A673 (cell line): ENCODE measurements at regions not wholly inside any gene's neighbourhood (a gene's known extent, or its start where the extent isn't known, plus 50 kb on each side); places are given as distances from the start of the nearest gene placed in this dataset.

ENCODE experiments used
- BruUV-seq: library from RNA; stranded (reverse); fragments of 400-500 nt; replicated peaks from 2 replicates; lab custom pipeline; 2021; lab: Mats Ljungman, UMichigan
- CTCF ChIA-PET: fragments of 300-600 bp; sonication (Branson Sonifier 250); formaldehyde crosslinking; loops from one replicate; lab custom pipeline; 2022; ENCODE audit warnings: antibody characterized with exemption; lab: Charles Lee
- POLR2A ChIA-PET: fragments of 300-600 bp; sonication (Branson Sonifier 250); formaldehyde crosslinking; loops from one replicate; lab custom pipeline; 2022; ENCODE audit warnings: antibody characterized with exemption; ENCODE audit not compliant: low non-redundant PET; lab: Charles Lee
- DNase-seq: peaks from one replicate; pipeline ENCODE4 v3.0.0-alpha.2; 2015; ENCODE audit warnings: low spot score
- H3K27ac ChIP-seq: fragments of 200-600 bp; sonication (generic); 2 replicates; pipeline ENCODE4 v1.5.1; 2016; ENCODE audit warnings: mixed run types, low read depth, mild to moderate bottlenecking, mixed read lengths, antibody characterized with exemption, low read length; ENCODE audit not compliant: poor library complexity, severe bottlenecking
- H3K27me3 ChIP-seq: fragments of 200-600 bp; sonication (generic); replicated peaks from 2 replicates; pipeline ENCODE4 v1.6.1; 2017; ENCODE audit warnings: mixed run types, low read depth, mild to moderate bottlenecking, mixed read lengths, antibody characterized with exemption, low read length; ENCODE audit not compliant: insufficient read depth, poor library complexity
- H3K36me3 ChIP-seq: fragments of 200-600 bp; sonication (generic); 2 replicates; pipeline ENCODE4 v1.6.1; 2016; ENCODE audit warnings: mixed run types, mild to moderate bottlenecking, mixed read lengths, antibody characterized with exemption, low read length; ENCODE audit not compliant: insufficient read depth, poor library complexity, severe bottlenecking
- H3K4me1 ChIP-seq: fragments of 200-600 bp; sonication (generic); 2 replicates; pipeline ENCODE4 v1.6.1; 2017; ENCODE audit warnings: mixed run types, mild to moderate bottlenecking, mixed read lengths, antibody characterized with exemption, low read length; ENCODE audit not compliant: insufficient read depth, poor library complexity, severe bottlenecking
- H3K4me3 ChIP-seq: fragments of 200-600 bp; sonication (generic); 2 replicates; pipeline ENCODE4 v1.5.1; 2016; ENCODE audit warnings: low read depth, mixed run types, mild to moderate bottlenecking, mixed read lengths, low read length; ENCODE audit not compliant: poor library complexity, severe bottlenecking
- H3K9me3 ChIP-seq: fragments of 200-600 bp; sonication (generic); 2 replicates; pipeline ENCODE4 v1.6.1; 2016; ENCODE audit warnings: mixed run types, low read depth, mild to moderate bottlenecking, mixed read lengths, antibody characterized with exemption, low read length; ENCODE audit not compliant: poor library complexity, severe bottlenecking
- CTCF ChIP-seq: fragments of 300-800, 200-600 bp; sonication (generic); conservative IDR thresholded peaks from 2 replicates; pipeline ENCODE4 v1.5.1; 2017; ENCODE audit warnings: low read depth, mild to moderate bottlenecking, antibody characterized with exemption, low read length, moderate library complexity, mixed read lengths
- EZH2 ChIP-seq: fragments of 200-600 bp; sonication (generic); IDR thresholded peaks from 2 replicates; pipeline ENCODE4 v1.6.1; 2017; ENCODE audit warnings: borderline replicate concordance, low read depth, mild to moderate bottlenecking, mixed read lengths, antibody characterized with exemption, low read length; ENCODE audit not compliant: poor library complexity, severe bottlenecking
- intact Hi-C: fragments of 100-400 bp; cut with micrococcal nuclease; formaldehyde crosslinking; loops from one replicate; pipeline ENCODE4 v1.10.0; 2022; ENCODE audit not compliant: unreplicated experiment

DNA sequence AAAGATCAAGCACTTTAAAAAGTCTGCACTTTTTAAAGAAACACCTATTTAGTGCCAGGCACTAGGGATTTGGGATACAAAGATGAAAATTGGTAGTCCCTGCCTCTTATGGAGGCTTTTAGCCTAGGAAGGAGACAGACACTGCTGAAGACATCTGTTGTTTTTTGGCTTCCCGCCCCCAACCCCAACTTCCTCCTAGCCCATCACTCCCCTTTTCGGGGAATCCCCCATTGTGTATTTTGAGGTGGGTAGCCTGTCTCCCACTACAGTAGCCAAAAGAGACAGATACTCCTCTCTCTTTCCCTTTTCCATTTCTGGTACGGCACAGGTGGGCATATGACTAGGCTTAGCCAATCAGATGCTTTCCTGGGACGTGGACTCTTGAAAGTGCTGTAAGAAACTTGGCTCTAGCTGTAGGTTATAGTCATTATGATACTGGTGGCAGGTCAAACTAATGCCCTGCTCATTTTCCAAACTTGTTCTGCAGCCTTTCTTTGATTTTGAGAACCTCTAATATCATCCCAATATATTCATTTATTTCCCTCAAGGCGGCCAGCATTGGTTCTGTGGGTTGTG is 194.6 kb upstream of the RBPJ start:
- intact Hi-C loops, result no loop called here
- BruUV-seq, result no TSS peak
- Histone ChIP-seq H3K27ac (no peak overlapping the region), H3K36me3 (no peaks in the 10 kb centered on the region), H3K27me3 (no peaks in the 10 kb centered on the region), H3K9me3 (no peaks in the 10 kb centered on the region), H3K4me1 (no peaks in the 10 kb centered on the region), H3K4me3 (no peak overlapping the region)
- TF ChIP-seq EZH2 (no peak), CTCF (no peak)
- no peak for DNase-seq
- ChIA-PET POLR2A (no interaction called here), CTCF (no interaction called here)

GRCh38 chr4:26126994-26127393 is 193.8 kb upstream of the RBPJ start:
- intact Hi-C loops, result no loop called here
- ChIA-PET CTCF (no interaction called here), POLR2A (no interaction called here)
- no peaks in the 10 kb centered on the region for H3K36me3 ChIP-seq
- no peak for DNase-seq
- no peaks in the 10 kb centered on the region for H3K9me3 ChIP-seq
- H3K4me1 ChIP-seq, result no peaks in the 10 kb centered on the region
- H3K4me3 ChIP-seq, result no peak overlapping the region
- no peaks in the 10 kb centered on the region for H3K27me3 ChIP-seq
- no peak overlapping the region for H3K27ac ChIP-seq
- TF ChIP-seq EZH2 (no peak), CTCF (no peak)
- no TSS peak for BruUV-seq

- intact Hi-C loops, result no loop called here
- no peaks in the 10 kb centered on the region for H3K9me3 ChIP-seq
- CTCF ChIA-PET, result no interaction called here
Observed at GRCh38 chr4:26127851-26128337, 192.9 kb upstream of the RBPJ start.

More at GRCh38 chr4:26127851-26128337, 192.9 kb upstream of the RBPJ start:
- no TSS peak for BruUV-seq
- Histone ChIP-seq H3K4me3 (no peak overlapping the region), H3K4me1 (no peaks in the 10 kb centered on the region), H3K36me3 (no peaks in the 10 kb centered on the region), H3K27me3 (no peaks in the 10 kb centered on the region), H3K27ac (no peak overlapping the region)
- no peak for TF ChIP-seq EZH2
- no peak for TF ChIP-seq CTCF
- DNase-seq, result no peak
- POLR2A ChIA-PET, result no interaction called here
